ENCODE measurements at regions not wholly inside any gene's neighbourhood (a gene's known extent, or its start where the extent isn't known, plus 50 kb on each side); places are given as distances from the start of the nearest gene placed in this dataset.

DNA sequence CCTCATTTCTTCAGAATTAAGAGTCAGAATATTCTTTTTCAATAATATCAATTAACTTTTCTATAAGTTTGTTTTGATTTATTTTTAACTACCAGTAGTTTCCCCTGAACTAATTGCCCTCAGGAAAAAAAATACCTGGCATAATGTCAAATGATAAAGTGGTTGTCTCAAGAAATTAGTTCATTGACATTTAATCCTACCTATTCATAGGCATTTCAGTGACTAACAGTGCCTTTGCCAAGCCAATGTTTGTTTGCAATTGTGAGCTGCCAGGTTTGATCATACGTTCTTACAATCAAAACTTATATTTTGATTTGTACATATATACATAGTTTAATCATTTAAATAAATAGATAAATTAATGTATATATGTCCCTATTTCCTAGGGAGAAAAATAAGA lies 267.3 kb upstream of the MC4R start:
- no peak for DNase-seq (ENCODE audit: low read depth)
- H3K4me3 ChIP-seq (ENCODE audit: low read depth, low read length): no peak overlapping the region
- TF ChIP-seq CTCF (IDR thresholded peaks at IDR 0.05; ENCODE audit: low read depth, low read length) (no peak), MYC (IDR thresholded peaks at IDR 0.05; ENCODE audit: low read depth, low read length) (no peak), POLR2A (IDR thresholded peaks at IDR 0.05; ENCODE audit: extremely low read depth, insufficient read length) (no peak)
- TF ChIP-seq, protein P1, sequence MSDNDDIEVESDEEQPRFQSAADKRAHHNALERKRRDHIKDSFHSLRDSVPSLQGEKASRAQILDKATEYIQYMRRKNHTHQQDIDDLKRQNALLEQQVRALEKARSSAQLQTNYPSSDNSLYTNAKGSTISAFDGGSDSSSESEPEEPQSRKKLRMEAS (IDR thresholded peaks at IDR 0.05; ENCODE audit: low read depth, low read length): no peak

DNA sequence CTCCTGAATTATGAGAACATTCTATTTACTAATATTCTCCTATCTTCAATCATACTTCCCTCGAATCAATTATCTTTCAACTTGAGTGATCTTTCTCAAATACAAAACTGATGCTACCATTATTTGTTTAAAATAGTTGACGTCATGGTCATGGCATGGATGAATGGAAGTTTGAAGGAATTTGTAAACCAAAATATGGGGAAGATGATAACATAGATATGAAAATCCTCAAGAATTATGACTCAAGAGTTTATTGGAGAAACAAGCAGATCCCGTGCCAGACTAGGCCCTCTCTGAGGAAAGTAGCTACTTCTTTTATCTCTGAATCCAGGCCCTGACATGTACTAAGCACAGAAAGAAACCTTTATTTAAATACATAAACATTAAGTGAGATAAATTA lies 270.4 kb upstream of the MC4R start:
- no peak for TF ChIP-seq POLR2A (IDR thresholded peaks at IDR 0.05; ENCODE audit: extremely low read depth, insufficient read length)
- TF ChIP-seq, protein P1 (IDR thresholded peaks at IDR 0.05; ENCODE audit: low read depth, low read length): no peak
- TF ChIP-seq CTCF (IDR thresholded peaks at IDR 0.05; ENCODE audit: low read depth, low read length): no peak
- H3K4me3 ChIP-seq (ENCODE audit: low read depth, low read length): no peak overlapping the region
- DNase-seq (ENCODE audit: low read depth): no peak

GRCh38 chr18:60646725-60647124 lies 274.1 kb upstream of the MC4R start:
- H3K4me3 ChIP-seq (ENCODE audit: low read depth, low read length): no peak overlapping the region
- no peak for TF ChIP-seq POLR2A (IDR thresholded peaks at IDR 0.05; ENCODE audit: extremely low read depth, insufficient read length)
- no peak for TF ChIP-seq MYC (IDR thresholded peaks at IDR 0.05; ENCODE audit: low read depth, low read length)
- TF ChIP-seq, protein P1 (IDR thresholded peaks at IDR 0.05; ENCODE audit: low read depth, low read length): no peak
- no peak for TF ChIP-seq CTCF (IDR thresholded peaks at IDR 0.05; ENCODE audit: low read depth, low read length)
- DNase-seq (ENCODE audit: low read depth): no peak

- DNase-seq (ENCODE audit: low read depth): no peak
- H3K4me3 ChIP-seq (ENCODE audit: low read depth, low read length): no peak overlapping the region
- TF ChIP-seq MYC (IDR thresholded peaks at IDR 0.05; ENCODE audit: low read depth, low read length): no peak
- TF ChIP-seq, protein P1 (IDR thresholded peaks at IDR 0.05; ENCODE audit: low read depth, low read length): no peak
- no peak for TF ChIP-seq POLR2A (IDR thresholded peaks at IDR 0.05; ENCODE audit: extremely low read depth, insufficient read length)
- TF ChIP-seq CTCF (IDR thresholded peaks at IDR 0.05; ENCODE audit: low read depth, low read length): no peak
Observed at GRCh38 chr18:60649107-60649506, 276.5 kb upstream of the MC4R start.

DNA sequence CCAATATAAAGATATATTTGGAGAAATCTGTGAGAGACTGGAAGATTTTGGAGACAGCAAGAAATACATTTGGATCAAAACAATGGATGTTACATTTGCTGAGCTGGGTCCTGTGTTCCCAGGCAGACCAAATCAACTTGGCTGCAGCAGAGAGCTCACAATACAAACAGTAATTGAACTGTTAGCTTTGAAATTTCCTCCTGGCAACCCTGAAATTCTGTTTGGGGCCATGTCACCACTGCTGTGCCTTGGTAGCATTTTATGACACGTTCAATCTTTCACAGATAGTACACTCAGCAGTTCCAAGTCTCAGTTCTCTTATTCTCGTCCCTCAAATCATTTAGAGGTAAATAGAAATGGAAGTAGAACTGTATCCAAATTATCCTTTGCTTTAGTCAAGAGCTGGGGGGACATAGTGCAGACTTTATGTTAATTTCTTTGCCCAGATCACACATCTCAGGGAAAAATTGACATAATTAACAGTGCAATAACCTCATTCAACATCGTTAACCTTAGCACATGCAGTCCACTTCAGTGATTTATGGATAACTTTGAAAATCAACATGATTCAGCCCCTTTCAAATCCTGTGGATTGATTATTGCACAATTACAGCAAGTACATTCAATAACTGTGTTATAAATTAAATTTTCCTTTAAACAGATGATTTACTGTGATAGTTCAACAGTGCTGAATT lies 277.4 kb upstream of the MC4R start:
- H3K4me3 ChIP-seq (ENCODE audit: low read depth, low read length): no peak overlapping the region
- TF ChIP-seq CTCF (IDR thresholded peaks at IDR 0.05; ENCODE audit: low read depth, low read length) (no peak), MYC (IDR thresholded peaks at IDR 0.05; ENCODE audit: low read depth, low read length) (no peak), POLR2A (IDR thresholded peaks at IDR 0.05; ENCODE audit: extremely low read depth, insufficient read length) (no peak)
- TF ChIP-seq, protein P1 (IDR thresholded peaks at IDR 0.05; ENCODE audit: low read depth, low read length): no peak
- no peak for DNase-seq (ENCODE audit: low read depth)

All from NB4 (cell line).